Coronary artery (tissue), 2 donors: ENCODE measurements at regions not wholly inside any gene's neighbourhood (a gene's known extent, or its start where the extent isn't known, plus 50 kb on each side); places are given as distances from the start of the nearest gene placed in this dataset.
"Not testable (repeated sequence)": the region's sequence is repeated elsewhere in the genome, so short reads cannot be mapped to it uniquely, and the experiment has no call there.

Experiments
- DNase-seq: peaks from one replicate; pipeline ENCODE4 v3.0.0-alpha.2; 2017; ENCODE audit warnings: low spot score
- H3K27ac ChIP-seq, 2 donors: fragments of 200-600 bp; sonication (generic); one replicate each; pipeline ENCODE4 v1.5.1; 2016 to 2019
- H3K4me3 ChIP-seq: fragments of 200-600 bp; sonication (generic); 2 replicates; pipeline ENCODE4 v1.5.1; 2016; ENCODE audit warnings: mild to moderate bottlenecking, moderate library complexity
- TF ChIP-seq, protein P1 (sequence below): fragments of 200-600 bp; sonication (generic); IDR thresholded peaks from one replicate; pipeline ENCODE4 v1.5.1; 2019; ENCODE audit warnings: antibody characterized with exemption

DNA sequence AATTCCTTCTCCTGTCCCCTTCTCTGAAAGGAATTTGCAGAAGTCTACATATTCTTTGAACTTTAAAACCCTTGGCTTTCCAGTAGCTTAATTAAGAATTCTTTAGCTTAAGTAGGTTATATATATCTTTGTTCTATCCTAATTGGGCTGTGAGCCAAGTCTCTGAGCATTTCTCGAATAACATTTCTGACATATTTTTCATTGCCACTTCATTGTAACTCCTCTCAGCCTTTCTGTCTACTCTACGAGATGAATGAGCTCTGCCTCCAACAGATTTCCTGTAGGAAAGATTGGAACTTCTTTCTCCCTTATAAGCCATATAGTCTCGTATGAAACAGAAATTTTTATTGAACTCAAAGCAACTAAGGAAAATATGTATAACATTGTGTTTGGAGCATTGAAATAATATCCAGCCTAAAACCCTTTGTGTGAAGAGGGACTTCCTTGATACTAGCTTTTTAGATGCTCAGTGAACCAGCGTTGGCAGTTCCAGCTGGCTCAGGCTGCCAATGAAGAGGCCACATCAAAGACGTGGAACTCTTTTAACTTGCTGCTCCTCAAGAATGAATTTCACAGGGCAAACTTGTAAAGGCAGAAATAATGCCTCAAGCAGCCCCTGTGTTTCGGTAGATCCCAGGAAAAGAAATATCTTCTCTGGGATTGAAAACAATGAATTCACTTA lies 87.7 kb upstream of the NOX3 start:
- Histone ChIP-seq H3K4me3 (no peak overlapping the region), H3K27ac (no peak overlapping the region)
- TF ChIP-seq, protein P1, sequence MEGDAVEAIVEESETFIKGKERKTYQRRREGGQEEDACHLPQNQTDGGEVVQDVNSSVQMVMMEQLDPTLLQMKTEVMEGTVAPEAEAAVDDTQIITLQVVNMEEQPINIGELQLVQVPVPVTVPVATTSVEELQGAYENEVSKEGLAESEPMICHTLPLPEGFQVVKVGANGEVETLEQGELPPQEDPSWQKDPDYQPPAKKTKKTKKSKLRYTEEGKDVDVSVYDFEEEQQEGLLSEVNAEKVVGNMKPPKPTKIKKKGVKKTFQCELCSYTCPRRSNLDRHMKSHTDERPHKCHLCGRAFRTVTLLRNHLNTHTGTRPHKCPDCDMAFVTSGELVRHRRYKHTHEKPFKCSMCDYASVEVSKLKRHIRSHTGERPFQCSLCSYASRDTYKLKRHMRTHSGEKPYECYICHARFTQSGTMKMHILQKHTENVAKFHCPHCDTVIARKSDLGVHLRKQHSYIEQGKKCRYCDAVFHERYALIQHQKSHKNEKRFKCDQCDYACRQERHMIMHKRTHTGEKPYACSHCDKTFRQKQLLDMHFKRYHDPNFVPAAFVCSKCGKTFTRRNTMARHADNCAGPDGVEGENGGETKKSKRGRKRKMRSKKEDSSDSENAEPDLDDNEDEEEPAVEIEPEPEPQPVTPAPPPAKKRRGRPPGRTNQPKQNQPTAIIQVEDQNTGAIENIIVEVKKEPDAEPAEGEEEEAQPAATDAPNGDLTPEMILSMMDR: no peak
- no peak for DNase-seq

DNA sequence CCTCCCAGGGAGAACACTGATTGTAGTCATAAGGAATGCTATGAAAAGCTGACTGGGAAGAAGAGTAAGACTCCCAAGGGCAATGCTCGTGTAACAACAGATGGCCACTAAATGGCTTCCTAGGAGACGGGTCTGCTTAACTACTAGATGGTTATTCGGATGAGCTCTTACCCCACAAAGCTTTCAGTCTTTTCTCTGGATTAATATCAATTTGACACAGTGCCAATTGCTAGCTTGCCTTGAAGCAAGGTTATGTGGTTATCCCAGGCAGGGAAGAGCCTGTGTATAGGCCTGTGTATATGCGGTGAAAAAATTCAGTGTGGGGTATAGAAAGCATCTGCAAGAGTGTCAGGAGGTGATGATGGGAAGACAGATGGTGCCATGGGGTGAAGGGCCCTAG lies 86.4 kb upstream of the NOX3 start:
- no peak overlapping the region for H3K27ac ChIP-seq
- TF ChIP-seq, protein P1: no peak
- no peak for DNase-seq
- no peak overlapping the region for H3K4me3 ChIP-seq

DNA sequence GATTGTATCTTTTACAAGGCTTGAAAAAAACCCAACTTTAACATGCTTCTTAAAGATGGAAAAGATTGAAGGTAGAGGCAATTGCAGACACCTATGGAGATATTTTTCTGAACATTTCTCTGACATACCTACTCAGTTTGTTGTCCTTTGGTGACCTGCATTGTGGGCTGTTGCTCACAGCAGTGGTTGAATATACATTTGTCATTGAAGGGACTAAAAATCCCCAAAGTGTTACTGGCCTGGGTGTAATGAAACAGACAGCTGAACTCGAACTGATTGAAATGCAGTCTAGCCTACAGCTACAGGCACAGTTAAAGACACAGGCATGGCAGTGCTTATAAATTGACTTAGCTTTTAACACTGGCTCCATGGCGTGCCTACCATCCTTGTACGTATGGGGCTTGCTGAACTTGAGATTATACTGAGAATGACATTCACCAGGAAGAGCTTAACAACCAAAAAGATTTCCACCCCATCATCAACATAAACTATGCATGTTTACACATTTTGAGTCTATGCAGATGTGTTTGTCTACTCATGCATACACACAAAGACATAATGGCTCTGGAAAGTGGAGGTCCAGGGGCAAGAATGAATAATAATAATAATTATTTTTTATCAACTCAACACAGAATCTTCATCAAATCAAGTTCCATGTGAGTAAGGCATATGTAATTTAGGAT lies 83.2 kb upstream of the NOX3 start:
- no peak overlapping the region for H3K4me3 ChIP-seq
- DNase-seq: no peak
- TF ChIP-seq, protein P1: no peak
- no peak overlapping the region for H3K27ac ChIP-seq

DNA sequence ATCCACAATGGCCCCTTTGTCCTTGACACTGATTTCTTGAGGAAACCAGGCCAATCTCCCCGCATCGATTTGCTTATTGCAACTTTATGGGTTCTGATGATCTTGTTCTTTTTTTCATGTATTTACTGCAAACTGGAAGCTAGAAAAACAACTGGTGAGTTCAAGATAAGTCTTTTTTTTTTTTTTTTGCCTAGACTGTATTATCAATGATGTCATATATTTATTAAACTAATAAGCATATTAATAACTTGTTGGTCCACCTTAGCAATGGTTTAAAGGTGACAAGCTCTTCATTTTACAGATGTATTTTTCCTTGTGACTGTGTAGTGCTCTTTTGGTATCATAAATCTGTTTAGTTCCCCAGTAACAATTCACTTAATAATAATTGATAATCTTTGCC lies 79.0 kb upstream of the NOX3 start:
- TF ChIP-seq, protein P1: no peak
- H3K27ac ChIP-seq: no peak overlapping the region
- no peak for DNase-seq
- no peak overlapping the region for H3K4me3 ChIP-seq

DNA sequence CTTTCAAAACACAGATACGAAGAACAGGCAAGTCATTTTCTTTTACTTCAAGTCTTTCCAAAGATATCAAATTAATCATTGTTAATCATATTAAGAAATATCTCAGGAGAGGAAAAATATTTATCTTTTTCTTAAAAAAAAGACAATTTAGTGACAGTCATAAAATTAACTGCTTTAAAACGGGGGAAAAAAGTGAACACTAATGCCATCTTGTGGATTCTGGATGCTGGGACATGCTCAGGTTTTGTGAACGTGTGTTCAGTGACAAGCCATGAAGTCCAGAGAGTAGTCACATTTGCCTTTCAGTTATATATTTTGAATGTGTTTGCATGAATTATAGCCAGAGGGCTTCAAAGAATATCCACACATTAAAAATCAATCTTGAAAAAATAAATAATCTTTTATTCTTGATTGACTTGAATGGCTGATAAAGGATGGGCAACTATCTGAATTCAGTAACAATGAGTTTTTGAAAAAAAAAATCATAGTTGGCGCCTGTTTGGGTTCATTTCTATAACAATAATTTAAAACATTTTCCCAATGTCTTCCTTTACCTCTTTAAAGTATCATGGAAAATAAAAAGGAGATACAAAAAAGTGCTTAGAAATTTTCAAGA lies 74.7 kb upstream of the NOX3 start:
- Histone ChIP-seq H3K27ac (peak overlapping the region in 1 of 2 donors; percentile 18), H3K4me3 (no peak overlapping the region)
- no peak for DNase-seq
- TF ChIP-seq, protein P1: peak; percentile 44

DNA sequence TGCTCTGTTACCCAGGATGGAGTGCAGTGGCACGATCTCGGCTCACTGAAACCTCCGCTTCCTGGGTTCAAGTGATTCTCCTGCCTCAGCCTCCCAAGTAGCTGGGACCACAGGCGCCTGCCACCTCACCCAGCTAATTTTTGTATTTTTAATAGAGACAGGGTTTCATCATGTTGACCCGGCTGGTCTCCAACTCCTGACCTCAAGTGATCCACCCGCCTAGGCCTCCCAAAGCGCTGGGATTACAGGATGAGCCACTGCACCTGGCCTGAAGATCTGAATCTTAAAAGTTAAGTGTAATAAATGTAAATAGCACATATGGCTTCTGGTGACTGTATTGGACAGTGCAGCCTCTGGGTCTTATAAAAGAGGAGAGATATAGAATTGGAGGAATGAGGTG lies 74.2 kb upstream of the NOX3 start:
- DNase-seq: not testable (repeated sequence)
- peak overlapping the region in 1 of 2 donors; percentile 18 for H3K27ac ChIP-seq

DNA sequence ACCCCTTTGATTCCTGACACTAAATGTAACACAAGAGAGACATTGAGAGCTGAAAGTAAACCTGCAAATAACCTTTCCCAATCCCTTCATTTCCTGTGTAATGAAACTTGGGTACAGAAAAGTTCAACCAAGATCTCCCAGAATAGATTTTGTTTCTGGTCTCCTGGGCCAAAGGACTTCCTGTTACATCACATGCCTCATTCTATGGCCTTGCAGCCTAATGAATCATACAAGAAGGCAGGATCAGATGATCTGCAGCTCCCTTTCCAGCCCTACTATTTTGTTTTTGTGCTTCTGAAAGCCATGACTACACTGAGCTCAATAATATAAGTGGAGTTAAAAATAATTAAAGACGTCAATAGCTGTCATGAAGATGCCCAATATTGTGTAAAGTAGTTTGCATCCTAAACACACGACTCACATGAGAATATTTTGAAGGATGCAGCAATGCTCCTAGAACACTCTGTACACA lies 73.4 kb upstream of the NOX3 start:
- H3K27ac ChIP-seq: peak overlapping the region; percentile 69 to 71
- no peak for DNase-seq
- no peak overlapping the region for H3K4me3 ChIP-seq
- TF ChIP-seq, protein P1: no peak

More for the DNA sequence above, 74.2 kb upstream of the NOX3 start:
- H3K4me3 ChIP-seq: not testable (repeated sequence)
